ENCODE measurements at regions not wholly inside any gene's neighbourhood (a gene's known extent, or its start where the extent isn't known, plus 50 kb on each side); places are given as distances from the start of the nearest gene placed in this dataset.
A peak's percentile ranks its signal among the peaks of the same experiment; 100 is the strongest.

DNA sequence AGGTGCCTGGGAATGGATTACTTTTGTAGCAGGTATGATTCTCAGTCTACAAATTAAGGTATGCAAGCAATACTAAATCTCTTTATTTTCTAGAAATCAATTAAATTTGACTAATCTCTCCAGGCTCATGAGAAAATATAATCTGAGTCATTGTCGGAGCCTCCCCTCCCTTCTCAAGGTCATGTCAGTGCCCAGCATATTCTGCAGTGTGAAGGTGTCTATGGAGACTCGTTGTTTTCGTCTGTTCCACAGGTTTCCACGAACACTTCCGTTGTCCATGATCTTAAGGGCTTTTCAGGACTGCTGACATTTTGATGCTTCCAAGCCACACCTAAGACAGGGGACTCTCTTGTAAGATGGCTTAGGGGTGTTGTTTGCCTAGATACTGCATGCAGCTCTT is 56.6 kb upstream of the SCOC start:
- Mint-ChIP-seq H3K36me3 (no peaks in the 10 kb centered on the region), H3K4me1 (no peaks in the 10 kb centered on the region), H3K9me3 (no peaks in the 10 kb centered on the region), H3K27ac (no peak overlapping the region), H3K4me3 (no peak overlapping the region)
- DNase-seq (ENCODE audit: low spot score in 2 of 2) = no peak
- ATAC-seq = no peak

- Mint-ChIP-seq H3K27ac (no peak overlapping the region), H3K4me1 (no peaks in the 10 kb centered on the region), H3K9me3 (no peaks in the 10 kb centered on the region), H3K4me3 (no peak overlapping the region), H3K36me3 (no peaks in the 10 kb centered on the region)
- no peak for ATAC-seq
- DNase-seq (ENCODE audit: low spot score in 2 of 2) = no peak
These were observed 57.5 kb upstream of the SCOC start for GRCh38 chr4:140315970-140316369.

DNA sequence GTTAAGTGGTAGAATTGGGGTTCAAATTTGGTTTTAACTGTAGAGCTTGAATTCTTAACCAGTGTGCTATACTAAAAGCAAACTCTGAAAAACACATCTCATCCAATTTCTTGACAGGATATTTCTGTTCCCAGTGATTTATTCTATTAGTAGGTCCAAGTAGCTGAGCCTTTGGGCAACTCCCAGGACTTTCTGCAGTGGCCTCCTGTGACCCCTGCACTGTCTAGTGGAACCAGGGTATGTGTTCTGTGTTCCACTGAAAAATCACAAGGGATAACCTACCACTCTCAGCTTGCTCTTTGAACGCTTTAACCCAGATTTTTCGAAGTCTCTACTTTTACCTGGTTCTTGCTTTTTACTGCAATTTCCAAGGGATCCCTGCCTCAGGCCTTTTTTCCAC is 58.0 kb upstream of the SCOC start:
- H3K4me3 Mint-ChIP-seq = no peak overlapping the region
- H3K4me1 Mint-ChIP-seq = no peaks in the 10 kb centered on the region
- H3K27ac Mint-ChIP-seq = no peak overlapping the region
- H3K9me3 Mint-ChIP-seq = no peaks in the 10 kb centered on the region
- no peak for DNase-seq (ENCODE audit: low spot score in 2 of 2)
- H3K36me3 Mint-ChIP-seq = no peaks in the 10 kb centered on the region
- ATAC-seq = no peak

GRCh38 chr4:140315019-140315418 is 58.4 kb upstream of the SCOC start:
- H3K36me3 Mint-ChIP-seq = no peaks in the 10 kb centered on the region

DNA sequence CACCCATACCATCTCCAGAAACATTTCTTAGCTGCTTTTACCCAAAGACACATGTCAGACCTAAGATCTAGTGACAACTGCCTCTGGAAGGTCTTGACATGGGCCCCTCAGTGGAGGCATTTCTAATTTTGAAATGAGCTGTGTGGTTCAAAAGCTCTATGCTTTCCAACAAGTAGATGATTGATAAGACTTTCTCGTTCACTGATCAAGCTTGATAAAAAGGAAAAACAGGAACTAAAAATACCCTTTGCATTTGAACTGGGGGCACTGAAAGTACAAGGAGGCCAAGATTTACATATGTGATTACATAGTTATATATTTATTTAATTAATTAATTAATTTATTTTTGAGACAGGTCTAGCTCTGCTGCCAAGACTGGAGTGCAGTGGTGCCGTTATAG is 61.3 kb upstream of the SCOC start:
- H3K36me3 Mint-ChIP-seq = no peaks in the 10 kb centered on the region
- H3K4me3 Mint-ChIP-seq = no peak overlapping the region
- H3K27ac Mint-ChIP-seq = no peak overlapping the region
- no peaks in the 10 kb centered on the region for H3K4me1 Mint-ChIP-seq
- ATAC-seq = no peak
- DNase-seq (ENCODE audit: low spot score in 2 of 2) = no peak
- H3K9me3 Mint-ChIP-seq = no peaks in the 10 kb centered on the region

More at GRCh38 chr4:140315019-140315418, 58.4 kb upstream of the SCOC start:
- Mint-ChIP-seq H3K9me3 (no peaks in the 10 kb centered on the region), H3K4me3 (no peak overlapping the region), H3K4me1 (no peaks in the 10 kb centered on the region), H3K27ac (no peak overlapping the region)
- ATAC-seq (no peak), DNase-seq (ENCODE audit: low spot score in 2 of 2) (no peak)

GRCh38 chr4:140311257-140311835 is 62.1 kb upstream of the SCOC start:
- ATAC-seq (no peak), DNase-seq (ENCODE audit: low spot score in 2 of 2) (no peak)
- H3K4me1 Mint-ChIP-seq = no peaks in the 10 kb centered on the region
- H3K27ac Mint-ChIP-seq = no peak overlapping the region
- no peaks in the 10 kb centered on the region for H3K9me3 Mint-ChIP-seq
- H3K36me3 Mint-ChIP-seq = no peaks in the 10 kb centered on the region
- H3K4me3 Mint-ChIP-seq = no peak overlapping the region

GRCh38 chr4:140309124-140309870 is 64.1 kb upstream of the SCOC start:
- H3K27ac Mint-ChIP-seq = no peak overlapping the region
- no peaks in the 10 kb centered on the region for H3K36me3 Mint-ChIP-seq
- H3K4me3 Mint-ChIP-seq = no peak overlapping the region
- no peaks in the 10 kb centered on the region for H3K4me1 Mint-ChIP-seq
- H3K9me3 Mint-ChIP-seq = no peaks in the 10 kb centered on the region
- ATAC-seq (peak; percentile 53), DNase-seq (ENCODE audit: low spot score in 2 of 2) (no peak)

- no peak overlapping the region for H3K4me3 Mint-ChIP-seq
- H3K9me3 Mint-ChIP-seq = no peaks in the 10 kb centered on the region
- no peaks in the 10 kb centered on the region for H3K4me1 Mint-ChIP-seq
- DNase-seq (ENCODE audit: low spot score in 2 of 2) (no peak), ATAC-seq (no peak)
- no peak overlapping the region for H3K27ac Mint-ChIP-seq
- H3K36me3 Mint-ChIP-seq = no peaks in the 10 kb centered on the region
These were observed 64.9 kb upstream of the SCOC start for GRCh38 chr4:140308366-140309123.

DNA sequence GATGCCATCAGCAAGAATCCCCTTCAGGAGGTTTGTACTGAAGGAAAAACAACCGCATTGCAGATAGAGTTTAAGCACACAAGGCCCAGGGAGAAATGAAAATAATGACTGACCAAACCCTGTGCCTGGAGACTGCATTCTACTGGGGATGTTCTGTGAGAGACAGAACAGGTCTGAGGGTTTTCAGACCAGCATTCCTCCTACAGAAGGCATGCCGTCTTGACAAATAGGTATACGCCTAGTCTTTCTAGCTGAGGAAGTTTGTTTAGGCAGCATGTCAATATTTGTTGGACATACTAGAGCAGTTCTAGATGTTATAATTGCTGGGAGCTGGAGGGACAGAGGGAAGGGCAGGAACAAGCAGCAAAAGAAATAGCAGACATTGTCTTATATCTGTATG is 68.4 kb upstream of the SCOC start:
- Mint-ChIP-seq H3K36me3 (no peaks in the 10 kb centered on the region), H3K27ac (no peak overlapping the region), H3K4me3 (no peak overlapping the region), H3K4me1 (no peaks in the 10 kb centered on the region), H3K9me3 (no peaks in the 10 kb centered on the region)
- ATAC-seq (no peak), DNase-seq (ENCODE audit: low spot score in 2 of 2) (no peak)

DNA sequence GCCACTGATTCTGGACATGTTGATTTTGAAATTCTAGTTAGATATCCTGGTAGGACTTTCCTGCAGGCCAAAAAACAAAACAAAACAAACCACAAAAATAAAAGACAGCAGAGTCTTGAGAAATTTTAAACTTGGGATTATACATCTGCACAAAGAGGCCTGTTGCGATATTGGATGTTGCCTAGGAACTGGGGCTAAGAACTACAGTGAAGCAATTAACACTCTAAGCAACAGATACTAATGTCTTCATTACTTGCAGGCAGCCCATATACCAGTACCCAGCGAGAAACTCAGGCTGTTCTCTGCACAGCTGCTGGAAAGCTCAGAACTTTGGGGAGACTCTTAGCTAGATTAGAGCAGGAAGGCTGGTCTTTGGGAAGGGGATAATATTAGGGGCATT is 69.1 kb upstream of the SCOC start:
- no peaks in the 10 kb centered on the region for H3K4me1 Mint-ChIP-seq
- no peak for DNase-seq (ENCODE audit: low spot score in 2 of 2)
- no peak overlapping the region for H3K27ac Mint-ChIP-seq
- no peaks in the 10 kb centered on the region for H3K36me3 Mint-ChIP-seq
- ATAC-seq = no peak
- H3K9me3 Mint-ChIP-seq = no peaks in the 10 kb centered on the region
- H3K4me3 Mint-ChIP-seq = no peak overlapping the region

DNA sequence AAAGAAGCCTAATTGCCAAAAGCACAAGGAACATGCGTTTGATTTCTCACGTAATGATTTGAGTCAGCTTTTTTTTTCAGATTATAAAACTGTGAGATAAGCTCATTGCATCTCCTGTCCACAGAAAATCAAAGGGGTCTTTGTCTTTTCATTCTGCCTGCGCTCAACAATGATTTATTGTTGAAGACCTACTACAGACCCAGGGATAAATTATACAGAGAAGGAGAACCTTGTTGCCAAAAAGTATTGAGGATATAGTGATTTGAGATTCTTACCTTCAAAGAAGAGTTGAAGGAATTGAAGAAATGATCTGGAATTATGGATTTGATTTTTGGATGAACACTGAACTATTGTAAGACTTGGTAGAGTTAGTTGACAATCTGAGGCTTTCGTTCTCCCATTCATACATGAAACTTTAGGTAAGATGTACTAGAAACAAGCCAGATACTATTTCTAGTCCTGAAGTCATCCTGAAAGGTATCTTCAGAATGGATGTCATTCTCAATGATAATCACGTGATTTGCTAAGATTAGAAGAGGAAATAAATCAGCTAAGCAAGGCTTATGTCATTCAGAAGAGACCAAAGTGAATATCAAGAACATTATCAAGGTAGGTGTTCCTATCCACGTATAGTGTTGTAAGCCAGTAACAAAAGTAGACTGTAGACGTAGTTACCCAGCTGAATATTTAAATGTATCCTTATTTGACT is 71.1 kb upstream of the SCOC start:
- Mint-ChIP-seq H3K27ac (no peak overlapping the region), H3K9me3 (no peaks in the 10 kb centered on the region), H3K4me3 (no peak overlapping the region), H3K36me3 (no peaks in the 10 kb centered on the region), H3K4me1 (no peaks in the 10 kb centered on the region)
- ATAC-seq (no peak), DNase-seq (ENCODE audit: low spot score in 2 of 2) (no peak)

- H3K4me3 Mint-ChIP-seq = no peak overlapping the region
- ATAC-seq = peak; percentile 46
These were observed 73.0 kb upstream of the SCOC start for GRCh38 chr4:140300271-140300970.

GRCh38 chr4:140298001-140298400 is 75.4 kb upstream of the SCOC start:
- Mint-ChIP-seq H3K36me3 (no peaks in the 10 kb centered on the region), H3K4me1 (no peaks in the 10 kb centered on the region), H3K27ac (no peak overlapping the region), H3K4me3 (no peak overlapping the region), H3K9me3 (no peaks in the 10 kb centered on the region)
- DNase-seq (ENCODE audit: low spot score in 2 of 2) (no peak), ATAC-seq (no peak)

More at GRCh38 chr4:140300271-140300970, 73.0 kb upstream of the SCOC start:
- no peaks in the 10 kb centered on the region for H3K4me1 Mint-ChIP-seq
- no peak for DNase-seq (ENCODE audit: low spot score in 2 of 2)
- H3K9me3 Mint-ChIP-seq = no peaks in the 10 kb centered on the region
- H3K27ac Mint-ChIP-seq = no peak overlapping the region
- no peaks in the 10 kb centered on the region for H3K36me3 Mint-ChIP-seq

DNA sequence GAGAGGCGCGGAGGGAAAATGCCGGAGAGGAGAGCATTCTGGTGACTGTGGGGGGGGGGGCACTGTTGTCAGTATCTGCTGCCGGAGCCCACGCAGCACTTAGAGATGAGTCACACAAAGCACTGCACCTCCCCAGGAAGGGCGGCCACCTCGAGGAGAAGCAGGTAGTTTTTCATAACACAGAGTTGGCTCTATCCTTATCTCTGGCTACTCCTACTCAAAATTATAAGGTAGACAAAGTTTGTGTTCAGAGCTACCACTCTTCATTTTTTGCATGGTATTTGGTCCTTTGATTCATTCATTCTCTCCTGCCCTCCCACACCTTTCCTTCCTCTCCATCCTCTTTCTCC is 76.2 kb upstream of the SCOC start:
- H3K27ac Mint-ChIP-seq = no peak overlapping the region
- H3K4me1 Mint-ChIP-seq = no peaks in the 10 kb centered on the region
- no peaks in the 10 kb centered on the region for H3K9me3 Mint-ChIP-seq
- ATAC-seq (no peak), DNase-seq (ENCODE audit: low spot score in 2 of 2) (no peak)
- H3K4me3 Mint-ChIP-seq = no peak overlapping the region
- no peaks in the 10 kb centered on the region for H3K36me3 Mint-ChIP-seq

Measured in stimulated activated effector memory CD8-positive, alpha-beta T cell treated with anti-CD3 and anti-CD28 coated beads, Interleukin-12 subunit alpha, Interleukin-12 subunit beta, amount 100 ng/mL, for 72 hours (primary cell).